Activated CD8-positive, alpha-beta memory T cell treated with anti-CD3 and anti-CD28 coated beads for 36 hours (primary cell): ENCODE measurements at regions not wholly inside any gene's neighbourhood (a gene's known extent, or its start where the extent isn't known, plus 50 kb on each side); places are given as distances from the start of the nearest gene placed in this dataset.
"Not testable (repeated sequence)": the region's sequence is repeated elsewhere in the genome, so short reads cannot be mapped to it uniquely, and the experiment has no call there.

Experiments used
- CTCF ChIA-PET: fragments of 350-600 bp; sonication (Branson Sonifier 250); formaldehyde crosslinking; loops from one replicate; lab custom pipeline; 2021; ENCODE audit warnings: antibody characterized with exemption; lab: Charles Lee
- POLR2A ChIA-PET: fragments of 350-600 bp; sonication (Branson Sonifier 250); formaldehyde crosslinking; loops from one replicate; lab custom pipeline; 2021; ENCODE audit warnings: antibody characterized with exemption; lab: Charles Lee

DNA sequence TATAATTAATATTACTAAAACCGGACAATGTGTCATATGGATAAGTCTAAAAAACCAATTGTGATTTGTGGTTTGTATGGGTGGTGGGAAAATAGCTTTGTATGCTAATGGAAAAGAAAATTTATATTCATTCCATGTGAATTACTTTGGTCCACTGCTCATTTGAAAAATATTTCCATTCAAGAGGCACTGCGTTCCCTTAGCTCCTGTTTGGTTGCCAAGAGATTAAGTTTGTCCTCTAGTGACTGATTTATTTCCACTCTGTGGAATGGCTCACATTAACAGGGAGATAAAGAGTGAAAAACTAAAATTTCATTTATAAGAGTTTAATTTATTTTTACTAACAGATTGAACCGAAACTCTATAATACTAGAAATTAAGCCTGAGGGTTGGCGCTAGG, 744.1 kb upstream of the CHRM3 start:
- CTCF ChIA-PET = no interaction called here

DNA sequence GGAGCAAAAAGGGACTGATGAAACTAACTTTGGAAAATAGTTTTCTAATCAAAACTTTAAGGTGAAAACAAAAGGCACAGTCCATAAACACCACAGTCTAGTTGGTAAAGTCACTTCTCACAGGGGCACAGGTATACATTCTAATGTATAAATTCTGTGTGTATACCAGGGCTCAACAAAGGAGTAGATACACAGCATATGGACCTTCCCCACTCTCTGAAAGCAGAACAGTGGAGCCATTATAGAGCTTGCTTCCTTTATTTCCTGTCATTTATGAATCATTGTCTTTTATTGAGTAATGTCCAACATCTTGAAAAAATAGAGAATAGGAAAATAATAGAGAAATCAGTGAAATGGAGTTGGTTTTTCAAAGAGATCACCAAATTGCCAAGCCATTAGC, 746.5 kb upstream of the CHRM3 start:
- ChIA-PET POLR2A (no interaction called here), CTCF (no interaction called here)

More for the DNA sequence above, 744.1 kb upstream of the CHRM3 start:
- POLR2A ChIA-PET = no interaction called here

DNA sequence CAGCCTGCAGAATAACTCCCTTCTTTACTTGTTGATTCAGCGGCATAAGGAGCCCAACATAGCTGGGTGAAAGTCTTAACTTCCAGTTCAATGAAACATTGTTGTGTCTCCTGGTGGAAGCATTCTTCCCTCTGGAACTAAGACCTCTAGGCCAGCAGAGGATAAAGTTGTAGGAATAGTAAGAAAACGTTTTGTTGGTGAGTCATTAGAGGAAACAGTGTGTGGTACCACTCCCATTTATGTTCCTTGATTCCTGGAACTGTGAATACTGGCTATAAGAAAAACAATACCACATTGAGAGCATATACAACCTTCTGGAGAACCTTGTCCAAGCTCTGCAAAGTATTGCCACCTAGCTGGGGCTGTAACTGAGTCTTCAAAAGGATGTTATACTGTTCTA, 737.4 kb upstream of the ZP4 start:
- CTCF ChIA-PET = no interaction called here
- POLR2A ChIA-PET = no interaction called here

DNA sequence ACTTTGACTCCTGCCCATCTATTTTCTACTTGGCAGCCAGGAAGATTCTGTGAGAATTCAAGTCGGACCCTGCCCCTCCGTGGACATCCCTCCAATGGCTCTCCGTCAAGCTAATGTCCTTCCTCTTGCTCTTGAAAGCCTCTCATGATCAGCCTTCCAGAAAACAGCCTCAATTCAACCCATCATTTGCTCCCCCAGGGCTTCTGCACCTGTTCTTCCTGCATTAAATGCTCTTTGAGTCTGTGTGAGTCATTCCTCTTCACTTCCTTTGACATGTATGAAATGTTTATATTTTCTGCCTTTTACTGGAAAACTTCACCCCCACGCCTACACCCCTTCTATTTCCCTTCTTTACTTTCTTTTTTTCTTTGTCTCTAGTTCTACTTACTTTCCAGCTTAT, 734.1 kb upstream of the ZP4 start:
- POLR2A ChIA-PET = no interaction called here
- CTCF ChIA-PET = no interaction called here

DNA sequence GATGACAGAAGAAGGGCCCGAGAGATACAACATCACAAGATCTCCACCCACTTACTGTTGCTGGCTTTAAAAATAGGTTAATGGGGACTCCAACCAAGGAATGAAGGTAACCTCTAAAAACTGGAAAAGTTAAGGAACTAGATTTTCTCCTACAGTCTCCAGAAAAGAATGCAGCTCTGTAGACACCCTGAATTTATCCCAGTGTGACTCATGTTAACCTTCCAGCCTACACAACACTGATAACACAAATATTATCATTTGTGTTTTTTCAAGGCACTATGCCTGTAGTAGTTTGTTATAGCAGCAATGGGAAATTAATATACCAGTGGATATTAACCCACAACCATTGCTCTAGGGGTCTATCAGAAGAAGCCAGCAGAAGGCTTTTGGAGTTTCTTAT, 730.7 kb upstream of the ZP4 start:
- CTCF ChIA-PET = no interaction called here
- POLR2A ChIA-PET = no interaction called here

DNA sequence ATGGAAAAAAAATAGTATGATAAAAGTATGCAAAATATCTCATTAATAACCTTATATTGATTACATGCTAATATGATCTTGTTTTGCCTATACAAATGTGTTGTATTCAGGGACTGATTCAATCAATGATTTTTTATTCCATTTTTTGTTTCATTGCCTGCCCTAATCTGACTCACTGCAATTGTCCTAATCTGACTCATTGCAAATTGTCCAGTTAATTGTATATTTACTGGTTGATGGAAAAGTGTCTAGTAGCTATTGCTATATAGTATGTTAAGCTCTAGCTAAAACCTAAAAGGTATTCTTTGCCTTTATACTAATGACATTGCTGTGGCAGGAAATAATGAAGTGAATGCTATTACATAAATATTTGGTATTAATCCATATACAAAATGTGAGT, 728.9 kb upstream of the ZP4 start:
- POLR2A ChIA-PET = no interaction called here
- CTCF ChIA-PET = no interaction called here

DNA sequence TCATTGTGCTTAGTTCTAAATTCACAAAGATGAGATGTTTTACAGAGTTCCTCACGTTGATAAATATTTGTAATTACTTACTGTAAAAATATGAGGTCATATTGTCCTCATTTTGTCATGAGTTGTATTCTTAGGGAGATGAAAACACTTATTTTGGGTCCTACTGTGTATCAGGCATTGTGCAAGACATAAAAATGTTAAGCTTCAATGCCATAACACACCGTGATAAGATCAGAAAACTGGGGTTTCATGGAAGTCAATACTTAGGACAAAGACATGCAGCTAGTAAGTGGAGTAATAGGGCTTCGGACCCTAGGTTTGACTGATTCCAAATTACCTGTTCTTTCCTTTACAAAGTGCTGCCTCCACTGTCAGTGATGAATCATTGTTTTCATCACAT, 720.7 kb upstream of the ZP4 start:
- CTCF ChIA-PET = interaction anchor here (0.6 kb wide), 1 partner anchor 1205 kb away, joined by 3 read pairs; no protein-coding TSS in a partner anchor

DNA sequence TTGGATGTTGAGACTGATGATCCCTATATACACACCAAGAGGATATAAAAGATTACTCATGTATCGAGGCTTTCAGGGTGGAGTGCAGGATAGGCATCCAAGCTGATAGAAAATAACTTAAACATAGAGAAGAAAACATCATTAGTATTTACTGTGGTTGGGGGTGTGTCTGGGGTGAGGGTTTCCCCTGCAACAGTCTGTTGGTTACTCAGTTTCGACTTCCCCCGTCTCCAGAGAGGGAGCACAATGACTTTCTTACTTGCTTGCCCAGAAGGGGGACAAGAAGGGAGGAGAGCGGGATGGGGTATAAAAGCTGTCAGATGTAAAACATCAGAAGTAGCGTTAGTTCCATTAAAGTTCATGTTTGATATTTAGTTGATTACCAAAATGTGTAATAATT, 717.4 kb upstream of the ZP4 start:
- ChIA-PET CTCF (interaction anchor here (0.6 kb wide), 1 partner anchor 264 kb away, joined by 3 read pairs; no protein-coding TSS in a partner anchor), POLR2A (no interaction called here)

More for the DNA sequence above, 720.7 kb upstream of the ZP4 start:
- POLR2A ChIA-PET = no interaction called here

DNA sequence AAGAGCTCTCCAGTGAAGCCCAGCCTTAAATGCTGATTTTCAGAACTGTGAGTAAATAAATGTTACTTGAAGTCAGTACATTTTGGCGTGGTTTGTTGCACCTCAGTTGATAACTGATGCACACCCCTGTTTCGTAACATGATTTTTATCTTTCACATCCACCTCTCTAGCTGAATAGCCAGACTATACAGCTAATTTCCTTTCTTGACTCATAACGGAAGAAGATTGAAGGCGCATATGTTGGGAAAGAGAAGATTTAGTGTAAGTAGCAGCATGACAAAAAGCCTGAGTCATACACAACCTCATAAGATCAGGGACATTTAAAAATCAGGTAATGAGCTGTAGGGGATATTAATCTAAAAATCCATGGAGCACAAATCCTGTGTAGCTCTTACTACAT, 716.2 kb upstream of the ZP4 start:
- POLR2A ChIA-PET = no interaction called here
- CTCF ChIA-PET = no interaction called here

DNA sequence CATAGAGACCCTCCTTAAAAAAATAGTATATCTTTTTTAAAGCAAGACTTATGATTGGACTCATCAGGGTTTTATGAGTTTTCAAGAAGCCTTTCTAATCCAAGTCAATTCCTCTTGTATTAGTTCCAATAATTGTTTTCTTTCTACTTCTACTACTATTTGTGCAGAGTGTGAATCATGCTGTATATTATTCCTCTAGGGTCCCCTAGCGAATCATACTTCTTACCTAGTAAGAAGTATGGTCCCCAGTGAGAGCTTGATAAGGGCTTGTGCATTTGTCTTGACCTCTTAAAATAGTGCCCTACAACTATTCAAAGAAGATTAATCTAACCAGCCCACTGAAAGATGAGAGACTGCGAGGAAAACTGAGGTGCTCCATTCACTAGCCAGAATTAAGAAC, 715.7 kb upstream of the ZP4 start:
- ChIA-PET CTCF (no interaction called here), POLR2A (no interaction called here)

DNA sequence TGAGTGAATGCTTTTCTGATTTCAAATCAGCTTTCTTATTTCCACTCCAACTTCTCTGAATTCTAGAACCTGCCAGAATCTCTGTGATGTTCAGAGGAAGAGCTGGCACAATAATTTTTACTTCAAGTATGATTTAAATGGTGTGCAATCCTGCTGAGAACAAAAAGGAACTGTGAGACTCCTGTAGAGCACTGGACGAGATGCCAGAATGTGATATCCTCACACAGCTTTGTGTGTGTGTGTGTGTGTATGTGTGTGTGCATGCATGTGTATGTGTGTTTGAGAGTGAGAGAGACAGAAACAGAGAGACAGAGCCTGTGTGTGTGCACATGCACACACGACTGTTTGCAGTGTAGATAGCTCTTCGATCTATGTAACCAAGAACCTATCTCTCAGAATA, 713.6 kb upstream of the ZP4 start:
- ChIA-PET CTCF (no interaction called here), POLR2A (no interaction called here)

DNA sequence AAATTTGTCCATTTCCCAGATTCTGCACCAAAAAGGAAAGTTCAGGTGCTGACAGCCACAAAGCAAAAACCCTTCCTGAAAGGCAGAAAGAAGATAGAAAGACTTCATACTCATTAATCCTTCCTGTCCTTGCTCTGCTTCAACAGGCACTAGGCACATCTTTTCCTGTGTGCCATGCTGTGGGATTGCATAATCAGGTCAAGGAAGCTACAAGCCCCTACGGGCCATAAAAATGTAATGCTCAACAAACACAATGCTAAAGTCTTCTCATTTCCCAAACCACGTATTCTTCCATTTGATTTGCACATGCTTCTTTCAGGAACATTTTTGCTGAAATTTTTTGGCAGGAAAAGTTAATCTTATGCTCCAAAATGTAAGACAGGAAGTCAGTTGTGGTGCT, 710.9 kb upstream of the ZP4 start:
- CTCF ChIA-PET, POLR2A ChIA-PET: not testable (repeated sequence)

DNA sequence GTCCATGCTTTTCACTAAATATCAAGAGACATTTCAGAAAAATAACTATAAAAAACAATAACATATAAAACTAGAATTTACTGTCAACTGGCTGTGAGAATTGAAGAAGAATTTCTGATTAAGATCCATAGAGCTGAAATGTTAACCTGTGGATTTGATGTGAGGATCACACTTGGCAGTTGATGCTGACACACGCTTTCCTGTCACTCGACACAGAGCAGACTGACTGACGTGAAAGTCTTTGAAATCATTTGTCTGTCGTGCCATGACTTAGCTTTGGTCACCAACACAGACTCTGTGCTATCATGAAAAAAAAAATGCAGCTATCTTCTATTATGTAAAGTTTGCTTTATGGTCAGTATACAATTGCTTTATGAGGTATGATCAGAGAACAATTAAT, 706.0 kb upstream of the ZP4 start:
- POLR2A ChIA-PET = no interaction called here

DNA sequence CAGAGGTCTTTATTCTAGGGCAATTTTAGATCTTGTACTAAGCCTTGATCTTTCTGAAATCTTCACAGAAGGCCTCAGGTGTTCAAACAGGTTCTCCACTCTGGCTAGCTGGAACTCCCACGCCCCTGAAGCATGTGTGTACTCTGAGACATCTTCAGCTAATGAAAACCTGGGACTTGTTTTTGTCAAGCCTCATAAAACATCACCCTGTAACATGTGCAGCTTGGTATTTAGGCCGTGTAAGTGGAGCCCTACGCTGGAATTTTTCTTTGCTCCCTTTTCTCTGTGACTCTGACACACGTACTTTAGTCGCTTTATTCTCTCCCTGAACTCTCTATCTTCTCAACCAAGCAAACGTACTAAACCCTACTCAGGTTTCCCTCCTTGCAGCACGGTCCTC, 701.9 kb upstream of the ZP4 start:
- CTCF ChIA-PET = no interaction called here
- POLR2A ChIA-PET = no interaction called here

More for the DNA sequence above, 706.0 kb upstream of the ZP4 start:
- CTCF ChIA-PET = no interaction called here

DNA sequence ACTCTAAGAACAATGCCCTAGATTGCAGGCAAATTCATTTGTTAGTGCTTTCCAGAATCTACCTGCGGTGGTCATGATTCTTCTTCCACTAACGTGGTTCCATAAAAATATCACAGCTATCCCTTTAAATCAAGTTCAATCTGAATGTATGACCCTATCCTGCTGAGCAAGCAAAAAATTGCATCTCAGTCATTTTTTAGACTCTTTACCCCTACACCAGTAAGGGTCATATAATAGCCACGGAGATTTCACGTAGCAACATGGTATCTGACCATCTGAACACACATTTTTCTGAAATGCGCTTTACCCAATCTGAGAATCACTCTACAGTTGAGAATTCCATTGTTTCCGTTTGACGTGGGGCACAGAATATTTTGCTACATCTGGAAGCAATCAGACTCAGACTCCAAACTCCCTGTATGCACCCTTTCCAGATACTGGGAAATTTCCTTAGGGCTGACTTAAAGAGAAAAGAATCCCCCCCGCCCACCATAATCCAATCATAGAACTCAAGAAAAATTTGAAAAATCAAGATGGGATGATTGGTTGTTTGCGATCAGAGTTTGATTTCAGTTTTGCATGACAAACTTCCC, 699.2 kb upstream of the ZP4 start:
- CTCF ChIA-PET = no interaction called here
- POLR2A ChIA-PET = no interaction called here

DNA sequence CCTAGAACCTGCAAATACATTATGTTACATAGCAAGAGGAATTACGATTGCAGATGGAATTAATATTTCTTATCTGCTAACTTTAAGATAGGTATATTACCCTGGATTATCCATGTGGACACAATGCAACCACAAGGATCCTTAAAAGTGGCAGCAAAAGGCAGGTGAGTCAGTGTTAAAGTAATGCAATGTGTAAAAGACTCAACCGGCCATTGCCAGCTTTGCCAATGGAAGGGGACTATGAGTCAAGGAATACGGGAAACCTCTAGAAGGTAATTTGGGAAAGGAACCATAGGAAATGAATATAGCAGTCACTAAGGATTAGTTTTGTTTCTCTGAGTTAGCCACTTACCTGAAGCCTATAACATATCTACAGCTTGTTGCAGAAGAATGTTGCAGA, 692.1 kb upstream of the ZP4 start:
- ChIA-PET CTCF (no interaction called here), POLR2A (no interaction called here)

DNA sequence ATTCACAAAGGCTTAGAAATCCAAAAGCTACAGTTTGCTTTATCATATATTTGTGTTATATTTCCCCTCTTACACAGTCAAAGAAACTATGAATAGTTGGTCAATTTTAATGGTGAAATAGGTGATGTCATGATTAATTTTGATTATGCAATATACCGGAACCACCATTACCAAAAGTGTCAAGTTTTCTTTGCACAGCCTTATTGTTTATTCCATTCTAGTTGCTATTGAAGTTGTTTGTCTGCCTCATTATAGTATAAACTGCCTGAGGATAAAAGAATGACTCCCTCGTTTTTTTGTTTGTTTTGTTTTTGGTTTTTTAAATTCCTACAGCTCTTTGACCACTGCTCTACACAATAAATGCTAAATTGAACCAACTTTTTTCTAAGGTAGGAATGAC, 690.6 kb upstream of the ZP4 start:
- POLR2A ChIA-PET = no interaction called here

DNA sequence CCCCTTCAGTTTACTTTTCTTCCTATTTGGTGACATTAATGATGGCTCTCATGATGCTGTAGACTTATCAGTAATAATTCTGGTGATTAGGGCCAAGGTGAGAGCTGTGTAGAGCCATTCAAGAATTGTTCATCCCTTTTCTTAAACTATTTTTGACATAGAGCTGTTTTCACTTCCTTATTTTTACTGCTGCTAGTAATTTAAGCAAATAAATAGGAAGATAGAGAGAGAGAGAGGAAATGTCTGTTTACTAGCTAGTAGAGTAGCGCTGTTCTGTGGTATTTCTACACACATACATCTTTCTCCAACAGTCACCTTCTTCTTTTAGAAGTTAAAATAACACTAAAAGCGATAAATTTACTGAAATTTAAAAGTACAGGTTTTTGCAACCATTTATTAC, 678.0 kb upstream of the ZP4 start:
- POLR2A ChIA-PET = no interaction called here

More for the DNA sequence above, 690.6 kb upstream of the ZP4 start:
- CTCF ChIA-PET = no interaction called here

DNA sequence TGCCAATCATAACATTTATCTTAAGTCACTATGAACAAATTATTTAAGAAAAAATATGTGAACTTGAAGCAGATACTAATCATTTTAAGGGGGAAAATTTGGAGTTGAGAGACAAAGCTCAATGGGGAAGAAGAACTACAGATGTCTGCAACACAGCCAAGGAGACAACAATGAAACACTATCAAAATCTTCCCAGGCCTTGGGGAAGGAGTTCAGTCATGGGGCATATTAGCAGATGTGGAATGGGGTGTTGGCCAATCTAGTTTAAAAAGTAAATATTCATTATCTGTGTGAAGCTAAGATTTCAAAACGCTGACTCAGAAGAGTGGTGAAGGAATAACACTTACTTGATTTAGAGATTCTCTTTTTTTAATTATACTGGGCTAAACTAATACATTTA, 671.6 kb upstream of the ZP4 start:
- CTCF ChIA-PET = no interaction called here
- POLR2A ChIA-PET = no interaction called here

More for the DNA sequence above, 678.0 kb upstream of the ZP4 start:
- CTCF ChIA-PET = no interaction called here

DNA sequence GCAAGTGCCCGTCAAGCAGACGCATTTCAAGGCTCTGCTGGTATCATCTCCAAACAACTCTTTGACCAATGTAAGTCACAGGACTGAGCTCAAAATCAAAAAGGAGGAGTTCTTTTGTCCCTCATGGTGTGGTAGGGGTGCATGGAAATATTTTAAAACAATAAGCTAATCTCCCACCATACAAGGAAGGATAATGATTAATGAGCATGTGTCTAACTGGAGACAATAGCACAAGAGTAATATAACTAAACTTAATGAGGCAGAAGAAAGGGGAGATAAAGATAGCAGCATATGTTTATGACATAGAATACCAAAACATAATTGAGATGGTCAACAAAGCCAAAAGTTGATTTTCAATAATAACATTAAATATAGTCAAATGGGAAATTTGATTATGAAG, 668.0 kb upstream of the ZP4 start:
- ChIA-PET CTCF (no interaction called here), POLR2A (no interaction called here)

DNA sequence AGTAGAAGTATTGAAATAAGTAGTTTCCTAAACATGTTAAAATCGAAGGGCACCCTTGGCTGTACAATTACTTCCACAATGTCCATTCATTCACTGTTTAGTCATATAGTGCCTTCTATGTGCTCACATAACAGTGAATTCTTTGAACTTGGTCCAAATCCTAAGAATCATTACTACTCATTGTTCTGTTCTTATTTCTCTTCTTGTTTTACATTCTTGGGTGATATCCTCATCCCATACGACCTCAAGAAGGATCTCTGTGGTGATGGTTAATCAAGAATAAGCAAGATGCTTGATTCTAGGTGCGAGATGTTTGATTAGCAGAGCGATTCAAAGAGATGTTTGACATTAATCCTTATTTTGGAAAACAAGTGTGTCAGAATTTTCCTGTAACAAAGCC, 667.4 kb upstream of the ZP4 start:
- ChIA-PET POLR2A (no interaction called here), CTCF (no interaction called here)

DNA sequence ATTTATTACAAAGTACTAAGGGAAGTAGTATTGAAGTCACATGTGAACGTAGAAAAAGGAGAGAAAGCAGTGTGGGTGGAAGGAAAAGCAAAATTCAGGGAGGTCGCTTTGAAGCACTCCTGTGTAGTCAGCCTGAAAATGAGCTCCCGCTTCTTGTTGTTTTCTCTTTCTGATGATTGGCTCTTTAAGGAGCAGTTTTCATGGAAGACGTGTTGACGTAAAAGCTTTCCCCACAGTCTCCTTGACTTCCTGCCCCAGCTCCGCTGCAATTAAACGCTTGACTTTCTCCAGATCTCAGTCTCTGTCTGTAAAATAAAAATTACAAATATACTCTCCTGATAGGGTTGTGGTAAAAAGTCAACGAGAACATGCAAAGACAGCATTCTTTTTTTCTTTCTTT, 661.5 kb upstream of the ZP4 start:
- POLR2A ChIA-PET = no interaction called here
- CTCF ChIA-PET = no interaction called here
